Right hindlimb (tissue), 1 donor: ENCODE measurements at regions not wholly inside any gene's neighbourhood (a gene's known extent, or its start where the extent isn't known, plus 50 kb on each side); places are given as distances from the start of the nearest gene placed in this dataset.
A peak's percentile ranks its signal among the peaks of the same experiment; 100 is the strongest.

Source experiments
- DNase-seq: peaks from one replicate; pipeline ENCODE4 v3.0.0-alpha.2; 2018

- DNase-seq: no peak
Observed at GRCh38 chr2:23238011-23238657, 146.8 kb upstream of the KLHL29 start.

GRCh38 chr2:23239374-23239773 lies 145.6 kb upstream of the KLHL29 start:
- no peak for DNase-seq

GRCh38 chr2:23241121-23241520 lies 143.9 kb upstream of the KLHL29 start:
- peak; percentile 64 for DNase-seq

GRCh38 chr2:23241611-23242245 lies 143.3 kb upstream of the KLHL29 start:
- no peak for DNase-seq

- DNase-seq: no peak
Observed at GRCh38 chr2:23243073-23243659, 141.8 kb upstream of the KLHL29 start.

GRCh38 chr2:23244617-23245016 lies 140.4 kb upstream of the KLHL29 start:
- DNase-seq: no peak

GRCh38 chr2:23246992-23247683 lies 137.8 kb upstream of the KLHL29 start:
- no peak for DNase-seq

GRCh38 chr2:23248667-23249066 lies 136.3 kb upstream of the KLHL29 start:
- DNase-seq: no peak

GRCh38 chr2:23249348-23249747 lies 135.6 kb upstream of the KLHL29 start:
- DNase-seq: peak; percentile 72

GRCh38 chr2:23250371-23250770 lies 134.6 kb upstream of the KLHL29 start:
- no peak for DNase-seq

GRCh38 chr2:23256643-23257042 lies 128.3 kb upstream of the KLHL29 start:
- DNase-seq: no peak

- no peak for DNase-seq
Observed at GRCh38 chr2:23260621-23261020, 124.4 kb upstream of the KLHL29 start.

GRCh38 chr2:23268467-23269263 lies 116.3 kb upstream of the KLHL29 start:
- no peak for DNase-seq

GRCh38 chr2:23269747-23270146 lies 115.2 kb upstream of the KLHL29 start:
- no peak for DNase-seq

- DNase-seq: no peak
Observed at GRCh38 chr2:23270810-23271209, 114.2 kb upstream of the KLHL29 start.

- no peak for DNase-seq
Observed at GRCh38 chr2:23271230-23271629, 113.7 kb upstream of the KLHL29 start.

- no peak for DNase-seq
Observed at GRCh38 chr2:23273786-23274185, 111.2 kb upstream of the KLHL29 start.

- no peak for DNase-seq
Observed at GRCh38 chr2:23280401-23280800, 104.6 kb upstream of the KLHL29 start.

GRCh38 chr2:23283653-23284052 lies 101.3 kb upstream of the KLHL29 start:
- DNase-seq: no peak

- no peak for DNase-seq
Observed at GRCh38 chr2:23285091-23285800, 99.7 kb upstream of the KLHL29 start.

GRCh38 chr2:23286031-23286757 lies 98.8 kb upstream of the KLHL29 start:
- DNase-seq: no peak
